AG04450 (cell line): ENCODE measurements at regions not wholly inside any gene's neighbourhood (a gene's known extent, or its start where the extent isn't known, plus 50 kb on each side); places are given as distances from the start of the nearest gene placed in this dataset.
"Not testable (repeated sequence)": the region's sequence is repeated elsewhere in the genome, so short reads cannot be mapped to it uniquely, and the experiment has no call there.

Experiments
- CTCF ChIA-PET: fragments of 300-600, 350-600 bp; formaldehyde crosslinking; extraction: SDS; loops from one replicate; lab custom pipeline; 2022; ENCODE audit warnings: antibody characterized with exemption, inconsistent platforms; lab: Charles Lee
- POLR2A ChIA-PET: fragments of 350-600 bp; formaldehyde crosslinking; extraction: SDS; loops from one replicate; lab custom pipeline; 2021; ENCODE audit warnings: antibody characterized with exemption, inconsistent platforms; lab: Yijun Ruan, JAX
- DNase-seq: peaks from one replicate; pipeline ENCODE4 v3.0.0-alpha.2; 2011; ENCODE audit warnings: low read depth, low spot score
- H3K27ac ChIP-seq: one replicate; pipeline ENCODE4 v1.5.1; 2012; ENCODE audit warnings: low read depth, low read length, control low read depth
- H3K27me3 ChIP-seq: one replicate; pipeline ENCODE4 v1.6.0; 2012; ENCODE audit warnings: low read length; ENCODE audit not compliant: control insufficient read depth, insufficient read depth
- H3K4me3 ChIP-seq: 2 replicates; pipeline ENCODE4 v1.5.1; 2011; ENCODE audit warnings: mild to moderate bottlenecking, low read depth, low read length, control low read depth
- H3K9me3 ChIP-seq: 2 replicates; pipeline ENCODE4 v1.5.1; 2012; ENCODE audit warnings: low read length; ENCODE audit not compliant: control insufficient read depth, insufficient read depth
- CTCF ChIP-seq: IDR thresholded peaks from 2 replicates; pipeline ENCODE4 v1.5.1; 2011; ENCODE audit warnings: low read depth, low read length, control low read depth, inconsistent platforms

GRCh38 chr2:116250376-116250775 lies 1564.1 kb upstream of the DDX18 start:
- Histone ChIP-seq H3K9me3 (no peaks in the 10 kb centered on the region; the same call in 1 of the 2 replicates), H3K4me3 (no peak overlapping the region), H3K27me3 (no peaks in the 10 kb centered on the region), H3K27ac (no peak overlapping the region)
- POLR2A ChIA-PET: no interaction called here
- CTCF ChIA-PET: no interaction called here
- no peak for TF ChIP-seq CTCF
- DNase-seq: no peak

GRCh38 chr2:116264872-116265271 lies 1549.6 kb upstream of the DDX18 start:
- DNase-seq: no peak
- Histone ChIP-seq H3K4me3 (no peak overlapping the region), H3K9me3 (peaks cover 14% of the 10 kb centered on the region), H3K27me3 (no peaks in the 10 kb centered on the region), H3K27ac (no peak overlapping the region)
- ChIA-PET CTCF (no interaction called here), POLR2A (no interaction called here)
- TF ChIP-seq CTCF: no peak

- TF ChIP-seq CTCF: no peak
- peaks cover 9% of the 10 kb centered on the region for H3K9me3 ChIP-seq
- ChIA-PET POLR2A (no interaction called here), CTCF (no interaction called here)
- DNase-seq: no peak
- no peak overlapping the region for H3K4me3 ChIP-seq
- H3K27me3 ChIP-seq: no peaks in the 10 kb centered on the region
- H3K27ac ChIP-seq: no peak overlapping the region
Measured at GRCh38 chr2:116269040-116269439, 1545.5 kb upstream of the DDX18 start.

- Histone ChIP-seq H3K9me3 (no peaks in the 10 kb centered on the region; the same call in 1 of the 2 replicates), H3K27ac (no peak overlapping the region), H3K27me3 (no peaks in the 10 kb centered on the region), H3K4me3 (no peak overlapping the region)
- POLR2A ChIA-PET: no interaction called here
- no peak for DNase-seq
- CTCF ChIA-PET: no interaction called here
- TF ChIP-seq CTCF: no peak
Measured at GRCh38 chr2:116304328-116304727, 1510.2 kb upstream of the DDX18 start.

GRCh38 chr2:116317111-116317510 lies 1497.4 kb upstream of the DDX18 start:
- no peak for TF ChIP-seq CTCF
- ChIA-PET POLR2A (no interaction called here), CTCF (no interaction called here)
- Histone ChIP-seq H3K4me3 (no peak overlapping the region), H3K9me3 (no peaks in the 10 kb centered on the region), H3K27ac (no peak overlapping the region), H3K27me3 (no peaks in the 10 kb centered on the region)
- DNase-seq: no peak

GRCh38 chr2:116318551-116318950 lies 1495.9 kb upstream of the DDX18 start:
- DNase-seq, H3K4me3 ChIP-seq, H3K27me3 ChIP-seq, H3K27ac ChIP-seq, H3K9me3 ChIP-seq, POLR2A ChIA-PET, CTCF ChIA-PET: not testable (repeated sequence)
